ENCODE measurements at regions not wholly inside any gene's neighbourhood (a gene's known extent, or its start where the extent isn't known, plus 50 kb on each side); places are given as distances from the start of the nearest gene placed in this dataset.

DNA sequence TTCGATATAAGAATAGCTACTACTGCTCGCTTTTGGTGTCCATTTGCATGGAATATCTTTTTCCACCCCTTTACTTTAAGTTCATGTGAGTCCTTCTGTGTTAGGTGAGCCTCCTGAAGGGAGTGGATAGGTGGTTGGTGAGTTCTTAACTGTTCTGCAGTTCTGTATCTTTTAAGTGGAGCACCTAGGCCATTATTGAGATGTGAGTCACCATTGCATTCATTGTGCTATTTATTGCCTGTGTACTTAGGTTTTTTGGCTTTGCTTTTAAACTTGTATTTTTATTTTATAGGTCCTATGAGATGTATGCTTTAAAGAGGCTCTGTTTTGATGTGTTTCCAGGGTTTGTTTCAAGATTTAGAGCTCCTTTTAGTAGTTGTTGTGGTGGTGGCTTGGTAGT, 1430.8 kb downstream of the REEP3 start:
- no peak for TF ChIP-seq ZNF274 (IDR thresholded peaks at IDR 0.05; ENCODE audit: low read depth, low read length)

DNA sequence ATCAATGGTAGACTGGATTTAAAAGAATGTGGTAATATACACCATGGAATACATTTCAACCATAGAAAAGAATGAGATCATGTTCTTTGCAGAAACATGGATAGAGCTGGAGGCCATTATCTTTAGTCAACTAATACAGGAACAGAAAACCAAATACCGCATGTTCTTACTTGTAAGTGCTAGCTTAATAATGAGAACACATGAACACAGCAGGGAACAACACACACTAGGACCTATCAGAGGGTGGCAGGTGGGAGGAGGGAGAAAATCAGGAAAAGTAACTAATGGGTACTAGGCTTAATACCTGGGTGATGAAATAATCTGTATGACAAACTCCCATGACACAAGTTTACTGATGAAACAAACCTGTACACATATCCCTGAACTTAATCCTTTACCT, 1435.2 kb downstream of the REEP3 start:
- TF ChIP-seq ZNF274 (IDR thresholded peaks at IDR 0.05; ENCODE audit: low read depth, low read length) = no peak
- no peak overlapping the region for H3K4me3 ChIP-seq (ENCODE audit: low read length)

More for the DNA sequence above, 1430.8 kb downstream of the REEP3 start:
- H3K4me3 ChIP-seq (ENCODE audit: low read length) = no peak overlapping the region

DNA sequence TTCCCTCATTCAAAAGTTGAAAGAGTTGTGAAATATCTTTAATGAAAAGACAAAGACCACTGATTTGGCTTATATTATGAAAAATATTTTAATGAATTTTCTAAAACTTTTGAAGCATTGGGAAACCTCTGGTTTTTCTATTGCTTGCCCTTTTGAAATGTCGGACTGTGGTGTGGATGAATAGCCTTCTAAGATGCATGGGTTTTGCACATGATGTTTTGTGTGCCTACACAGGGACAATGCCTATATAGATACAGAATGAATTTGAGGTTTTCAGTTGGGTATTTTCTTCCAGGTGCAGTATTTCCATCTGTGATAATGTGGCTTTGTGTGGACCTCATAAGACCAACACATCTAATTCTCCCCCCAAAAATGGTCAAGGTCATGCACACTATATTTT, 1437.9 kb downstream of the REEP3 start:
- no peak overlapping the region for H3K4me3 ChIP-seq (ENCODE audit: low read length)
- TF ChIP-seq ZNF274 (IDR thresholded peaks at IDR 0.05; ENCODE audit: low read depth, low read length) = no peak

DNA sequence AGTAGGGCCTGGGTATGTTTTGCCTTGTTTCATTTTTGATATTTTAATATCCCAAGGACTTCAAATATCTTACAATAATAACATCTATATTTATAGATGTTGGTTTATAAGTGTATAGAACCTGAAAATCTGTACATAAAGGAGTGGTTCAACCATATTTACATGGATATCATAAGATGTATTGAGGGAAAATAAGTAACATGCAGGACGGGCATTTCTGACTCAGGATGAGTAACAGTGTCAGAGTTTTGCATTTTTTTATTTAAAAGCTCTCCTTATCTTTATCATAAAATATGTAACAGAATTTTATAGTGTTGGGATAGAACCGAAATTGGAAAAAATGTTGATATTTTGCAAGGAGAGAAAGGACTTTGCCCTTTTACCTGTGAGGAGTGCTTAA, 1438.7 kb downstream of the REEP3 start:
- no peak for TF ChIP-seq ZNF274 (IDR thresholded peaks at IDR 0.05; ENCODE audit: low read depth, low read length)
- H3K4me3 ChIP-seq (ENCODE audit: low read length) = no peak overlapping the region

DNA sequence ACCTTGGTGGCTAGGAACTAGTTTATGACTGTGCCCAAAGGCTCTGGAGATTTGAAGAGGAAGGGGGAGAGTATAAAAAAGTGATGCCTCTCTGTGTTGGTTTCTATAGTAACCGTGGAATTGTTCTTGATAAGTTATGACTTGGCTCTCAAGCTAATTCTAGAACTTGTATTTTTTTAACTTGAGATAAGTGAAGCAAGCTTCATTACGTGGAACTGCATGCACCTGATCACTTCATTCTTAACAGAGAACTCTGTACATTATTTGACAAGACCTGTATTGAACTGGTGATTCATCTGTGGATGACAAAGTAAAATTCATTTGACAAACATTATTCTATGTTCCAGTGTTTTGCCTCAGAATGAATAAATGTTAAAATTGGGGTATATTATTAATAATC, 1452.2 kb downstream of the REEP3 start:
- H3K4me3 ChIP-seq (ENCODE audit: low read length) = no peak overlapping the region
- TF ChIP-seq ZNF274 (IDR thresholded peaks at IDR 0.05; ENCODE audit: low read depth, low read length) = no peak

DNA sequence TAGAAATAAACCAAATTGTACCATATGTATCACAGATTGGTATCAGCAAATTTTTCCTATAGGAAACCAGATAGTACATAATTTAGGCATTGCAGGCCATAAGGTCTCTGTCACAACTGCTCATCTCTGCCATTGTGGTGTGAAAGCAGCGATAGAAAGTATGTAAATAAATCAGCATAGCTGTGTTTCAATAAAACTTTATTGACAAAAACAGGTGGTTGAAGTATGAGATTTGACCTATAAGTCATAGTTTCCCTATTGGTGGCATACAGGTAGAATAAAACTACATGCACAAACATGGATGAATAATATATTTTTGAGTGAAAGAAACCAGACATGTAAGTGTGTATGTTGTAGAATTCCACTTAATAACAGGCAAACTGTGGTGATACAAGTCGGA, 1454.9 kb downstream of the REEP3 start:
- no peak overlapping the region for H3K4me3 ChIP-seq (ENCODE audit: low read length)
- no peak for TF ChIP-seq ZNF274 (IDR thresholded peaks at IDR 0.05; ENCODE audit: low read depth, low read length)

DNA sequence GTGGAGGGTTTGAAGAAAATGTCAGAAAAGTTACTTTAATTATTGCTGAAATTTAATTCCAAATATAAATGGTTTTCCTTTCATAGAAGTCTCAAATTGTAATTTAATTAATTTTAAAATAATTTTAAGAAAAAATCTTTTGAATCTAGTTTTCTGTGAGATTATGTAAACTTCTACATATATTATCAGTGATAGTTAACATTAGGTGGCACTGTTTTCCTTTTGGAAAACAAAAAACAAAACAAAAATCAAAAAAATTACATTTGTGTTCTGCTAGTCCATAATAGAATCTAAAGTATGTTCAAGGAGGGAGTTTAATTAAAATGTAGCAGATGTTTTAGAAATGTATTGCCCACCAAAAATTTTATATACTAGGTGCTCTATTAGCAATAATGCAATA, 1456.7 kb downstream of the REEP3 start:
- no peak for TF ChIP-seq ZNF274 (IDR thresholded peaks at IDR 0.05; ENCODE audit: low read depth, low read length)
- no peak overlapping the region for H3K4me3 ChIP-seq (ENCODE audit: low read length)

DNA sequence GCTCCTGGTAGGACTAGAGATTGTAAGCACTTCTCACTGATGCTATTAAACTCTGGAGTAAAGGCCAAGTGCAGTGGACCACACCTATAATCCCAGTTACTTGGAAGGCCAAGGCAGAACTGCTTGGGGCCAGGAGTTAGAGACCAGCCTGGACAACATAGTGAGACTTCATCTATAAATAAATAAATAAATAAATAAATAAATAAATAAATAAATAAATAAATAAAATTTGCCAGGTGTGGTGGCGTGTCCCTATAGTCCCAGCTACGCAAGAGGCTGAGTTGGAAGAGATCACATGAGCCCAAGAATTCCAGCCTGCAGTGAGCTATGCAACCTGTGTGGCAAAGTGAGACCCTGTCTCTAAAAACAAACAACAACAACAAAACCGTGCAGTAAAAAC, 1475.7 kb downstream of the REEP3 start:
- TF ChIP-seq ZNF274 (IDR thresholded peaks at IDR 0.05; ENCODE audit: low read depth, low read length) = no peak
- H3K4me3 ChIP-seq (ENCODE audit: low read length) = no peak overlapping the region

DNA sequence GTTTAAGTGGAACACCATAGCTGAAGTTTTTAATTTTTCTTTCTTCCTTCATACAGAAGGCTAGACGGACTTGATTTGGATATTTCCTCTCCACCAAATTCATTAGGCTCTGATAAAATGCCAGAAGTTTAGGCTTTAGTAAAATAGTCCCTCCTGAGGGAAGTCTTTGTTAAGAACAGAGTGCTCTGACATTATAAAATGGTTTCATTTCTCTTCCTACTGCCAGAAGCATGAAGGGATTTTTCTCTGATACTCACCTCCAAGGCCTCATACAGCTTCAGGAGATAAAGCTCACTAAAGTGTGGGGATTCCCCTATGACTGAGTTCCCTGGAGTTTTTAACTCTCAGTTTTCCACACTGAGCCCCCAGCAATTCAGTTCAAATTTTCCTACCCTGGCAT, 1489.6 kb downstream of the REEP3 start:
- no peak for TF ChIP-seq ZNF274 (IDR thresholded peaks at IDR 0.05; ENCODE audit: low read depth, low read length)
- no peak overlapping the region for H3K4me3 ChIP-seq (ENCODE audit: low read length)

DNA sequence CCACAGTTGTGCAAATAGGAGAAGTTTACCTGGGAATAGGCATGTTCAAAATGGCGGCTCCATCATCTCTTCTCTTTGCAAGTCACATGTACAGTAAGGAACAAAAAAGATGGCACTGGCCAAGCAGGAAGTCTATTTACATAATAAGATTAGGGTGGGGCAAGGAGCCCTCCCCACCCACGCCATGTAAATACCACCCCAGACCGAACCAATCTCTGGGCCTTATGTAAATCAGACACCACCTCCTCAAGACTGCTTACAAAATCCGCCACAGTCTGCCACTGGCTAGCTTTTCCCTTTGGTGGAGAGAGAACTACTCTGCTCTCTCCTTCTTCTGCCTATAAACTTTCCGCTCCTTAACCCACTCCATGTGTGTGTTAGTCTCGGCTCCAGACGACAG, 1496.3 kb downstream of the REEP3 start:
- H3K4me3 ChIP-seq (ENCODE audit: low read length) = no peak overlapping the region
- no peak for TF ChIP-seq ZNF274 (IDR thresholded peaks at IDR 0.05; ENCODE audit: low read depth, low read length)

DNA sequence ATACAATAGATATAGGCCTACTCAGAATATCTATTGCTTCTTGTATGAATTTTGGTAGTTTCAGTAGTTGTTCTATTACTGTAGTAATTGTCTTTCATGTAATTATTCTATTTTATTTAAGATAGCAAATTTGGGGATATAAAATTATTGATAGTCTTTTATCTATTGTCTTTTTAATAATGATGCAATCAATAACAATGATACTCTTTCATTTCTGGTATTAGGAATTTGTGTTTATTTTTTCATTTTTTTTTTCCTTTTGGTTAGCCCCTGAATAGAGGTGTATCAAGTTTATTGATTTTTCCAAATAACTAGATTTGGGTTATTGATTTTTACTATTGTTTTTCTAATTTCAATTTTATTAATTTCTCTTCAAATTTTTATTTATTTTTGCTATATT, 1503.7 kb downstream of the REEP3 start:
- TF ChIP-seq ZNF274 (IDR thresholded peaks at IDR 0.05; ENCODE audit: low read depth, low read length) = no peak
- H3K4me3 ChIP-seq (ENCODE audit: low read length) = no peak overlapping the region

DNA sequence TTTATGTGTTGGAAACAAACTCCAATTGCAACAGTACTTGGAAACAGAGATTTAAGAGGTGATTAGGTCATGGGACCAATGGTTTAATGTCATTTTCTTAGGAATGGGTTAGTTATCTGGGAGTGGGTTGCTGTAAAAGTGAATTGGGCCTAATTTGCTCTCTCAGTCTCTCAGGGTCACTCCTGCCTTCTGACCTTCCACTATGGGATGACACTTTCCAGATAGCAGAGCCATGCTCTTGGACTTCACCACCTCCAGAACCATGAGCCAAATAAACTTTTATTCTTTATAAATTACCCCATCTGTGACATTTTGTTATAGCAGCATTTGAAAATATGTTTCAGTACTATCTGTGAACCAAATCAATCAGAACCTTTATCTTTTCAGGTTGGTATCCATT, 1509.1 kb downstream of the REEP3 start:
- no peak overlapping the region for H3K4me3 ChIP-seq (ENCODE audit: low read length)
- no peak for TF ChIP-seq ZNF274 (IDR thresholded peaks at IDR 0.05; ENCODE audit: low read depth, low read length)

DNA sequence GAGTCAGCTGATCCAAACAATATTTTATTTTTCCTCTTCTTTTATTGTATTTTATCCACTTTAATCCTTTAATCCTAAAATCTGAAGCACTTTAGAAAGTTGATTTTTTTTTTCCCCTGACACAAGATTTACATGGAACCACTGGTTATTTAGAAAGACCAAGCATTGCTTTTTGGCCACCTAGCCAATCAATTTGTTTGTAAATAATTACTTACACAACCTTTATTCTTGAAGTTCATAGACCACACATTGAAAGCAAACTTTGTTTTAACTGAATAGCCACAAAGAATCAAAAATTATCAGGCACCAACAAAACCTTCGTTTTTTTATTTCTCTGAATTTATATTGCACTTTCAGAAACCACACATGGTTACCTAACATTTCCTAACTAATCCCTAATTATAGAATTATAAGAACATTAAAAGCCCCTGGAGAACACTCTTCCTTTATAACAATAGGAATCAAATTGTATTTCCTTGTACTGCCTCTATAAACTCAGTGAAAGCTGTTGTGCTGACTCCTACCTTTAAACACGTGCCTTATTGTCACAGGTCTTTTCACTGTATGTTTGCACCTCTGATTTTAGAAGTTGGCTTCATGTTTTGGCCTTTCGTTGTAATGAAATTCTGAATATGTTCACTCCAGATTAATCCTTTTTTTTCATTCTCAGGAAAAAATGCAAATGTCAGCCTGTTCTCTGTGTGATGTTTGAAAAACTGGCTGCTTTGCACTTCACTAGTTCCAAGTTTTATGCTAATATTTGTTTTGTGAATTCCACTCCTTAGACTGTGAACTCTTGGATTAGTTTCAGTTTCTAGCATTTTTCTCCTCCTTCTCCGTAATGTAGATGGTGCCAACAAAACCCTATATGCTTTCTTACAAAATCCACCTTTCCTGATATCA, 1511.9 kb downstream of the REEP3 start:
- no peak for TF ChIP-seq ZNF274 (IDR thresholded peaks at IDR 0.05; ENCODE audit: low read depth, low read length)

DNA sequence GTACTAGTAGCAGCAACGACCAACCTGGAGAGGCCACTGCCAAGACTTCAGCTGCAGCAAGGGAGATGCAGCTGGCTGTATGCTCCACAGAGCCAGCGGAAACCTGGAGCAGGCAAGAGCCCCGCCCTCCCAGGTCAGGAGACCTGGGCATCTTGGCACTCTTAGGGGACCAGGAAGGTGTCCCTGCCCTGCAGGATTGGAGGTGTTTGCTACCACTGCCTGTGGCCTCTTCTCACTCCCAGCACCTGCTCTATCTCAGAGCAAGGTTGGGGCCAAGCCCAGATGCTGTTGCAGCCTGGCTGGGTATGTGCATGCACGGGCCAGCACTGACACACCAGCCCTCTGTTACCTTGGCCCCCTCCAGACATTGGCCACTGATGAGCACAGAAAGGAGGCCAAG, 1512.8 kb downstream of the REEP3 start:
- no peak for TF ChIP-seq ZNF274 (IDR thresholded peaks at IDR 0.05; ENCODE audit: low read depth, low read length)
- H3K4me3 ChIP-seq (ENCODE audit: low read length) = no peak overlapping the region

More for the DNA sequence above, 1511.9 kb downstream of the REEP3 start:
- no peak overlapping the region for H3K4me3 ChIP-seq (ENCODE audit: low read length)

DNA sequence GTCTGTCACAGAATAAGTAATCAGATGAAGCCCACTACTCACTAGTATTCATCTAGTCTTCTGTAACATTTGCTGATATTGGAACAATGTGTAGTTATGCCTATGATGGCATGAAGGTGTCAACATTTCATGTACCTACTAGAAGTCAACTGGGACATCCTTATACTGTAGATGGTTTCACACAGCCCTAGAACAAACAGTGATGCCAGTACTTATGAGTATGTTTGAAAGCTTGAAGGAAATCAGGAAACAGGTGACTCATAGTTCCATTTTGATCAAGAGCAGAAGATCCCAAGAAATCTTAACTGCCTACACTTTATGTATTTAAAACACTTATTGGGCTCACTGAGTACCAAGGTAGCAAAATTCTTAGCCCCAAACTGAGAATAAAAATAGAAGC, 1519.6 kb downstream of the REEP3 start:
- H3K4me3 ChIP-seq (ENCODE audit: low read length) = no peak overlapping the region

DNA sequence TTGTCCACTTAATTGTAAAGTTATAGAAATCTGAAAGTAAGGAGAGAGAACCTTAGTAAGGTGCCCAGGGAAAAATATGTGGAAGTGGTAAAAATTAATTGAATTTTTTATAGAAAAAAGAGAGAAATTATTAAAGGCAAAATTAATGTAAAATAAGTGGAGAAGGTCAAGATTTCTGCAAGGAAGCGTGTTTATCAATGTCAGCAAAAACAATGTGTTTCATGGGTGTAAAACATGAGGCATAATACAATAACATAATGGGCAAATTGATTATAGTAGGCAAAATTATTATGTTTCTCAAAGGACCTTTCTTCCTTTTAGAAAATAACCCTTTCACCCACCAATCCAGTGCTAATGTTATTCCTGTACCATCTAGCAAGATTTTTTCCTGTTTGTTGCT, 1520.1 kb downstream of the REEP3 start:
- no peak overlapping the region for H3K4me3 ChIP-seq (ENCODE audit: low read length)
- no peak for TF ChIP-seq ZNF274 (IDR thresholded peaks at IDR 0.05; ENCODE audit: low read depth, low read length)

More for the DNA sequence above, 1519.6 kb downstream of the REEP3 start:
- no peak for TF ChIP-seq ZNF274 (IDR thresholded peaks at IDR 0.05; ENCODE audit: low read depth, low read length)

All from GM08714 (cell line).